HG03354 (cell line): ENCODE measurements at regions not wholly inside any gene's neighbourhood (a gene's known extent, or its start where the extent isn't known, plus 50 kb on each side); places are given as distances from the start of the nearest gene placed in this dataset.
A peak's percentile ranks its signal among the peaks of the same experiment; 100 is the strongest.

Experiments
- ATAC-seq: cut with Tn5 transposase; IDR thresholded peaks from one replicate; pipeline ENCODE4 v1.9.1; 2021; ENCODE audit warnings: mild to moderate bottlenecking; ENCODE audit not compliant: unreplicated experiment, poor library complexity, severe bottlenecking

- no peak for ATAC-seq
Measured at GRCh38 chr9:581673-582497, 259.6 kb upstream of the DMRT1 start.

- ATAC-seq, result no peak
Measured at GRCh38 chr9:582775-583174, 258.7 kb upstream of the DMRT1 start.

GRCh38 chr9:587527-587926 lies 254.0 kb upstream of the DMRT1 start:
- no peak for ATAC-seq

GRCh38 chr9:588981-589380 lies 252.5 kb upstream of the DMRT1 start:
- ATAC-seq, result no peak

GRCh38 chr9:589723-590122 lies 251.8 kb upstream of the DMRT1 start:
- no peak for ATAC-seq

GRCh38 chr9:591292-591691 lies 250.2 kb upstream of the DMRT1 start:
- no peak for ATAC-seq

GRCh38 chr9:592225-592624 lies 249.3 kb upstream of the DMRT1 start:
- no peak for ATAC-seq

GRCh38 chr9:592733-593132 lies 248.8 kb upstream of the DMRT1 start:
- no peak for ATAC-seq

- ATAC-seq, result no peak
Measured at GRCh38 chr9:593809-594208, 247.7 kb upstream of the DMRT1 start.

- ATAC-seq, result no peak
Measured at GRCh38 chr9:596703-597102, 244.8 kb upstream of the DMRT1 start.

- ATAC-seq, result no peak
Measured at GRCh38 chr9:600006-600405, 241.5 kb upstream of the DMRT1 start.

- no peak for ATAC-seq
Measured at GRCh38 chr9:602716-603115, 238.8 kb upstream of the DMRT1 start.

GRCh38 chr9:603126-603525 lies 238.4 kb upstream of the DMRT1 start:
- ATAC-seq, result no peak

- no peak for ATAC-seq
Measured at GRCh38 chr9:607417-607816, 234.1 kb upstream of the DMRT1 start.

GRCh38 chr9:613771-614347 lies 227.6 kb upstream of the DMRT1 start:
- peak; percentile 72 for ATAC-seq

- ATAC-seq, result no peak
Measured at GRCh38 chr9:614431-614830, 227.1 kb upstream of the DMRT1 start.

- no peak for ATAC-seq
Measured at GRCh38 chr9:615756-616155, 225.7 kb upstream of the DMRT1 start.

GRCh38 chr9:616694-617093 lies 224.8 kb upstream of the DMRT1 start:
- no peak for ATAC-seq

GRCh38 chr9:617445-618085 lies 223.9 kb upstream of the DMRT1 start:
- no peak for ATAC-seq

GRCh38 chr9:618478-618877 lies 223.0 kb upstream of the DMRT1 start:
- no peak for ATAC-seq

GRCh38 chr9:621201-621855 lies 220.2 kb upstream of the DMRT1 start:
- ATAC-seq, result no peak
